ENCODE measurements at regions not wholly inside any gene's neighbourhood (a gene's known extent, or its start where the extent isn't known, plus 50 kb on each side); places are given as distances from the start of the nearest gene placed in this dataset.

GRCh38 chr4:180486342-180486741 is 1756.9 kb upstream of the TENM3 start:
- DNase-seq (ENCODE audit: low read depth) = no peak

- DNase-seq (ENCODE audit: low read depth) = no peak
These were observed 1753.4 kb upstream of the TENM3 start for GRCh38 chr4:180489787-180490186.

- DNase-seq (ENCODE audit: low read depth) = no peak
These were observed 1752.0 kb upstream of the TENM3 start for GRCh38 chr4:180491210-180491609.

- DNase-seq (ENCODE audit: low read depth) = no peak
These were observed 1749.9 kb upstream of the TENM3 start for GRCh38 chr4:180493299-180493698.

GRCh38 chr4:180500154-180500553 is 1743.0 kb upstream of the TENM3 start:
- DNase-seq (ENCODE audit: low read depth) = no peak

- no peak for DNase-seq (ENCODE audit: low read depth)
These were observed 1730.3 kb upstream of the TENM3 start for GRCh38 chr4:180512801-180513475.

GRCh38 chr4:180518906-180519305 is 1724.3 kb upstream of the TENM3 start:
- no peak for DNase-seq (ENCODE audit: low read depth)

GRCh38 chr4:180521181-180521580 is 1722.0 kb upstream of the TENM3 start:
- DNase-seq (ENCODE audit: low read depth) = peak; percentile 7

GRCh38 chr4:180525523-180526077 is 1717.6 kb upstream of the TENM3 start:
- DNase-seq (ENCODE audit: low read depth) = no peak

- DNase-seq (ENCODE audit: low read depth) = no peak
These were observed 1715.2 kb upstream of the TENM3 start for GRCh38 chr4:180528003-180528402.

GRCh38 chr4:180530787-180531186 is 1712.4 kb upstream of the TENM3 start:
- no peak for DNase-seq (ENCODE audit: low read depth)

GRCh38 chr4:180532691-180533090 is 1710.5 kb upstream of the TENM3 start:
- no peak for DNase-seq (ENCODE audit: low read depth)

- DNase-seq (ENCODE audit: low read depth) = no peak
These were observed 1704.7 kb upstream of the TENM3 start for GRCh38 chr4:180538384-180539057.

- no peak for DNase-seq (ENCODE audit: low read depth)
These were observed 1703.9 kb upstream of the TENM3 start for GRCh38 chr4:180539284-180539683.

- no peak for DNase-seq (ENCODE audit: low read depth)
These were observed 1701.5 kb upstream of the TENM3 start for GRCh38 chr4:180541678-180542077.

GRCh38 chr4:180542445-180543100 is 1700.6 kb upstream of the TENM3 start:
- peak; percentile 18 for DNase-seq (ENCODE audit: low read depth)

GRCh38 chr4:180550106-180550505 is 1693.1 kb upstream of the TENM3 start:
- no peak for DNase-seq (ENCODE audit: low read depth)

- no peak for DNase-seq (ENCODE audit: low read depth)
These were observed 1685.9 kb upstream of the TENM3 start for GRCh38 chr4:180557348-180557747.

GRCh38 chr4:180557950-180558349 is 1685.3 kb upstream of the TENM3 start:
- DNase-seq (ENCODE audit: low read depth) = no peak

- no peak for DNase-seq (ENCODE audit: low read depth)
These were observed 1684.8 kb upstream of the TENM3 start for GRCh38 chr4:180558427-180558826.

GRCh38 chr4:180560896-180561295 is 1682.3 kb upstream of the TENM3 start:
- DNase-seq (ENCODE audit: low read depth) = no peak

- DNase-seq (ENCODE audit: low read depth) = no peak
These were observed 1679.2 kb upstream of the TENM3 start for GRCh38 chr4:180564026-180564425.

- DNase-seq (ENCODE audit: low read depth) = no peak
These were observed 1678.8 kb upstream of the TENM3 start for GRCh38 chr4:180564448-180564847.

All from RPMI7951 (cell line).